ENCODE measurements at regions not wholly inside any gene's neighbourhood (a gene's known extent, or its start where the extent isn't known, plus 50 kb on each side); places are given as distances from the start of the nearest gene placed in this dataset.

GRCh38 chr4:28879900-28880299 is 1840.3 kb upstream of the PCDH7 start:
- TF ChIP-seq, protein P1, sequence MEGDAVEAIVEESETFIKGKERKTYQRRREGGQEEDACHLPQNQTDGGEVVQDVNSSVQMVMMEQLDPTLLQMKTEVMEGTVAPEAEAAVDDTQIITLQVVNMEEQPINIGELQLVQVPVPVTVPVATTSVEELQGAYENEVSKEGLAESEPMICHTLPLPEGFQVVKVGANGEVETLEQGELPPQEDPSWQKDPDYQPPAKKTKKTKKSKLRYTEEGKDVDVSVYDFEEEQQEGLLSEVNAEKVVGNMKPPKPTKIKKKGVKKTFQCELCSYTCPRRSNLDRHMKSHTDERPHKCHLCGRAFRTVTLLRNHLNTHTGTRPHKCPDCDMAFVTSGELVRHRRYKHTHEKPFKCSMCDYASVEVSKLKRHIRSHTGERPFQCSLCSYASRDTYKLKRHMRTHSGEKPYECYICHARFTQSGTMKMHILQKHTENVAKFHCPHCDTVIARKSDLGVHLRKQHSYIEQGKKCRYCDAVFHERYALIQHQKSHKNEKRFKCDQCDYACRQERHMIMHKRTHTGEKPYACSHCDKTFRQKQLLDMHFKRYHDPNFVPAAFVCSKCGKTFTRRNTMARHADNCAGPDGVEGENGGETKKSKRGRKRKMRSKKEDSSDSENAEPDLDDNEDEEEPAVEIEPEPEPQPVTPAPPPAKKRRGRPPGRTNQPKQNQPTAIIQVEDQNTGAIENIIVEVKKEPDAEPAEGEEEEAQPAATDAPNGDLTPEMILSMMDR (IDR thresholded peaks at IDR 0.05) = no peak
- TF ChIP-seq POLR2AphosphoS5 (IDR thresholded peaks at IDR 0.05) = no peak

Measured in esophagus muscularis mucosa (tissue), 3 donors.